ENCODE measurements at regions not wholly inside any gene's neighbourhood (a gene's known extent, or its start where the extent isn't known, plus 50 kb on each side); places are given as distances from the start of the nearest gene placed in this dataset.
"Not testable (repeated sequence)": the region's sequence is repeated elsewhere in the genome, so short reads cannot be mapped to it uniquely, and the experiment has no call there.

GRCh38 chr11:19625438-19625837 lies 87.2 kb upstream of the NAV2 start:
- DNase-seq = no peak

- DNase-seq = no peak
Observed at GRCh38 chr11:19617696-19618523, 94.7 kb upstream of the NAV2 start.

GRCh38 chr11:19615341-19616183 lies 97.1 kb upstream of the NAV2 start:
- DNase-seq = no peak

DNA sequence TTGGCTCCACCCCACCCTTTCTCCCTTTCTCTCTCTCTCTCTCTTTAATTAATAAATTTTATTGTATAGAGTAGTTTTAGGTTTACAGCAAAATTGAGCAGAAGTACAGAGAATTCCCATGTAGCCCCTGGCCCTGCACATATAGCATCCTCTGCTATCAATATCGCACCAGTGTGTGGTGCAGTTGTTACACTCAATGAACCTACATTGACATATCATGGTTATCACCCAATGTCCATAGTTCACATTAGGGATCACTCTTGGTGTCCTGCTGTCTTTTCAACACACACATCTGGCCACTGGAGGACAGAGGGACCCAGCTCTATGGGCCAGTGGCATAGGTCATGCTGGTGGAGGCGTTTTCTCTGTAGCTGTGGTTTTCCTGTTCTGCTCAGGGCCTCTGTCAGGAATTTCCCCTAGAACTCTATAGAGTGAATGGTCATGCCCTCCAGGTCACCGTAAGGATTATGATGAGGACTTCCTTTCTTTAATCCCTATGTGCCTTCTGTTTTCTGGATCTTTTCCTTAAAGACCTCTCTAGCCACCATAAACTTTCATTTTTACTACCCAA lies 98.2 kb upstream of the NAV2 start:
- no peak for DNase-seq

- not testable (repeated sequence) for DNase-seq
Observed at GRCh38 chr11:19612025-19612424, 100.6 kb upstream of the NAV2 start.

DNA sequence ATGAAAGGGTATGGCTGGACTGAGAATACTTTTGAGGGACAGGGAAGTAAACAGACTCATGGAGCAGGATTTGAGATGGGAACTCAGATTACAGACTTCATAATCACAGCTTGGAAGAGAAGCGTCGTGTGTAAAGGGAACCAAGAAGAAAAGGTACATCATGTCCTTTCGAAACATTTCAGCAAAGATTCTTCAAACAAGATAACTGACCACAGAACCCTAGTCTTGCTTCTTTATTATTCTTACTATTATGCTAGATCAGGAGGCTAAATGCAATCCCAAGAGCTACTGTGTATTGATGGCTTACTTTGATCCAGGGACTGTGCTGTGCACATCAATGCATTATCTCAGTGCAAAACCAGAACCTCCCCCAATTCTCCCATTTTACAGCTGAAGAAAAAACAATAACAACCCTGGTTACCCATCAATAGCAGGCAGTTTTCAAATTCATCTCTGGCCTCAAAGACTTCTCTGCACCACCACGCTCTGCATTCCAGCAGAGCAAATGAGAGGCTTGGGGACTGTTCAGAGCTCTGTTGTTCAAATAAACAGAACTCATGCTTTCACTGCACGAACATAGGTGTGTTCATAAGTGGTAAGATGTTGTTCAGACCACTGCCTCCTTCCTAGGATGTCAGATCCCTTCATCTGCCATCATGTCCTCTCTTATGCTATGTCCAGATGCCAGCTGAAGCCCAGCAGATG lies 104.8 kb upstream of the NAV2 start:
- DNase-seq = no peak

DNA sequence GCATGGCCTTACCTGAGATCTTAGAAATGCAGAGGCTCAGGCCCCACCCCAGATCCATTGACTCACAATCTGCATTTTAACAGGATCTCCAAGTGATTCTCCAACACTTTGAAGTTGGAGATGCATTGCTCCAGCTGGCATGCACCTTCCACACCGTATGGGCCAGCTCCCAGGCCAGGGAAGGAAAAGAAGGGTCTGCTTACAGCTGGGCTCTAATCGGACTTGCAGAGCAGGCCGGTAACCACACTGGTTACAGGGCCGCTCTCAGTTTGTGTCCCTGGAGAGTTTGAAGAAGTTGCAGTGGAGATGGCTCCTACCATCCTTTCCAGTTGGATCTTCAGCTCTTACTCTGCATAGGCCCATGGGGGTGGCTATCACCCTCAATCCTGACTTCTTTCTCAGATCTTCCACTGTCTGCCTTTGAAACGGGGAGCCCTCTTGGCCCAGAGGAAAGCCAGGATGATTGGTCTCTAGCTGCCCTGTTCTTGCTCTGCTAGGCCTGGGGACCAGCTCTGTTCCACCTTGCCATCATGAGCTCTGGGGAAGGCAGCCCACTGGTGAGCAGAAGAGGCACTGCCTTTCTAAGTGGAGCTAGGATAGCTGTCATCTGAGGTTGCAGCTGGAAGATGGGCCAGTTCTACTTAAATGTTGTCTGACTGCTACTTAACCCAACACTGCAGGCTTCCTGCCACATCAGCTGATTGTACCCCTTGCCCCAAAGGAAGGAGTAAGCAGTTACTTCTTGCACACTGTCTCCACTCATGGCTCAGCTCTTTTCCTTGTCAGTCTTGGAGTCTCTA lies 105.6 kb upstream of the NAV2 start:
- no peak for DNase-seq

GRCh38 chr11:19605520-19606371 lies 106.9 kb upstream of the NAV2 start:
- DNase-seq = no peak

DNA sequence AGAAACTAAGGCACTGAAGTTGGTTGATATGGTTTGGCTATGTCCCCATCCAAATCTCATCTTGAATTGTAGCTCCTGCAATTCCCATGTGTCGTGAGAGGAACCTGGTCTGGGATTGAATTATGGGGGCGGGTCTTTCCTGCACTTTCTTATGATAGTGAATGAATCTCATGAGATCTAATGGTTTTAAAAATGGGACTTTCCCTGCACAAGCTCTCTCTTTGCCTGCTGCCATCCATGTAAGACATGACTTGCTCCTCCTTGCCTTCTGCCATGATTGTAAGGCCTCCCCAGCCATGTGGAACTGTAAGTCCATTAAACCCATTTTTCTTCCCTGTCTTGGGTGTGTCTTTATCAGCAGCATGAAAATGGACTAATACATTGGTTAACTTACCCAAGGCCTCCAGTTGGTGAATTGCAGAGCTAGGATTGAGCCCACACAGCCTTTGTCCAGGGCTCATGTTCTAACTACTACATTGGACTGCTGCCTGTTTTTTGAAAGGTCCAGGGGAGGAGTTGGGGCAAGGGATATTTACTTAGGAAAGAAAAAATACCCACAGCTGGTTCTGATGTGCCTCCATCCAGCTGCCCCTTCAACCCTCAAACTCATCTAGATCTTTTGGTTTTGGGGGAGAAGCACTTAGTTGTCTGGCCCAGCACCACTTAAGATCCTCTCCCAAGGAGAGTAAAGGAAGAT lies 107.8 kb upstream of the NAV2 start:
- DNase-seq = no peak

DNA sequence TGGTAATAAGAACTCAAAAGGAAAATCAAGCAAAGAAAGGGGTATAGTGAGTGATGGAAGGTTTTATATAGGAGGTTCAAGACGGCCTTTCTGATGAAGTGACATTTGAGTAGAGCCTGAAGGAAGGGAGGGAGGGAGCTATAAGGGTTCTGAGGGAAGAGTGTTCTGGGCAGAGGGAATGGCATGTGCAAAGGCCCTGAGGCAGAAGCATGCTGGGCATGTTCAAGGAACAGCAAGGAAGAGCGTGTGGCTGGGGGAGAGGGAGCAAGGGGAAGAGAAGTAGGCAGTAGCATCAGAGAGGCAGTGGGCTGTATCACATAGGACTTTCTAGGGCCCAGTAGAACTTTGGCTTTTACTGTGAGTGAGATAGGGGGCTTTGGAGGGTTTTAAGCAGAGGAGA lies 108.9 kb upstream of the NAV2 start:
- DNase-seq = no peak

- DNase-seq = no peak
Observed at GRCh38 chr11:19602891-19603290, 109.7 kb upstream of the NAV2 start.

- DNase-seq = no peak
Observed at GRCh38 chr11:19602406-19602805, 110.2 kb upstream of the NAV2 start.

- DNase-seq = no peak
Observed at GRCh38 chr11:19601235-19601634, 111.4 kb upstream of the NAV2 start.

- DNase-seq = no peak
Observed at GRCh38 chr11:19599681-19600080, 113.0 kb upstream of the NAV2 start.

DNA sequence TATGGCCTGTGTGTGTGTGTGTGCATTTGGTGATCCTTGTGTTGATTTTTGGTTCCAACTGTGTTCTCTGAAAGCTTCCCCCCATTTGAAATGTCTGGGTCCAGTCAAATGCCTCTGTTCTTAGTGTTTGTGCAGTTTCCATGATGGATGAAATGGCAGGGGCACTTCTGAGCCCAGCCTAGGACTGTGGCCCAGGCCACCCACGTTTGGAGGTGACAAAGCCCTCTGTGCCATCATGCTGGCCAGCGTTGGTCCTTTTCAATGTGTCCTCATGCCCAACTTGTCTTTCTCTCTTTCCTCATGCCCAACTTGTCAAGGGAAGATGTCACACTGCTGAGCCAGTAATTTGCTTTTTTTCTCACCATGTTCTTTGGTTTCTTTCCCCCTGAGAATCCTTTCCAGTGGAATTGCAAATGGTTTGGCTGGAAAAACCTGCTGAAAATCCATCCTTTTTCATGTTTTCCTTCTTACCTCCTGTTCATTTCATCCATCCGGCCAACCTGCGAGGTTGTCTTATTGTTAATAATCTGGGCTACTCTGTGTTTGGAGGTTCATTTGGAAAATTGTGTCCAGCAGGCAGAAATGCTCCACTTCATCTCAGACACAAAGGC lies 113.7 kb upstream of the NAV2 start:
- no peak for DNase-seq

GRCh38 chr11:19598456-19598855 lies 114.2 kb upstream of the NAV2 start:
- no peak for DNase-seq

- no peak for DNase-seq
Observed at GRCh38 chr11:19597876-19598275, 114.8 kb upstream of the NAV2 start.

DNA sequence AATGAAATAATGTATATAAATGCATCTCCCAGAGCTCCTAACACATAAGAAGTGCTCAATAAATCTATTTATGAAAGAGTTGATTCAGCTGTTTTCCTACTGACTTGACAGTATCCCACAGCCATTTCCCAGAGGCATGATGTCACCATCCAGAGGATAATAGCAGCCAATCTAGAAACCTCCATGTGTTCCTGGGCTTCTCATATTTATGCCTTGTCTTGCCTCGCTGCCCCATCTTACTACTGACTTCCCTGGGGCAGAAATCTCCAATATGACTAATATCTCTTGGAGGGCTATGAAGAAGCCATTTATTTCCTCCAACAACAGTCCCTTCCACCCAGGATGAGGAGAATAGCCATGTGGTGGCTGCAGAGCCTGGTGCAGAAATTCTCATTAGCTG lies 115.4 kb upstream of the NAV2 start:
- DNase-seq = no peak

GRCh38 chr11:19595840-19596751 lies 116.5 kb upstream of the NAV2 start:
- no peak for DNase-seq
